ENCODE measurements at regions not wholly inside any gene's neighbourhood (a gene's known extent, or its start where the extent isn't known, plus 50 kb on each side); places are given as distances from the start of the nearest gene placed in this dataset.

DNA sequence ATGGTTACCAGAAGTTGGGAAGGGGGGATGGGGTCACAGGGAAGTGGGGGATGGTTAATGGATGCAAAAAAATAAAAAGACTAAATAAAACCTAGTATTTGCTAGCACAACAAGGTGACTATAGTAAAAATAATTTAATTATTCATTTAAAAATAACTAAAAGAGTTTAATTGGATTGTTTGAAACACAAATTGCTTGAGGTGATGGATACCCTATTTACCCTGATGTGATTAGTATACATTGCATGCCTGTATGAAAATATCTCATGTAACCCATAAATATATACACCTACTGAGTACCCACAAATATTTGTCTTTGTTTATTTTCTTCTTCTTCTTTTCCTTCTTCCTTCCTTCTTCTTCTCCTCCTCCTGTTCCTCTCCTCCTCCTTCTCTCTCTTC is 57.8 kb upstream of the MACF1 start:
- TF ChIP-seq EP300 (IDR thresholded peaks at IDR 0.05) (no peak), POLR2A (IDR thresholded peaks at IDR 0.05) (no peak), POLR2AphosphoS5 (IDR thresholded peaks at IDR 0.05) (no peak)
- TF ChIP-seq, protein P1, sequence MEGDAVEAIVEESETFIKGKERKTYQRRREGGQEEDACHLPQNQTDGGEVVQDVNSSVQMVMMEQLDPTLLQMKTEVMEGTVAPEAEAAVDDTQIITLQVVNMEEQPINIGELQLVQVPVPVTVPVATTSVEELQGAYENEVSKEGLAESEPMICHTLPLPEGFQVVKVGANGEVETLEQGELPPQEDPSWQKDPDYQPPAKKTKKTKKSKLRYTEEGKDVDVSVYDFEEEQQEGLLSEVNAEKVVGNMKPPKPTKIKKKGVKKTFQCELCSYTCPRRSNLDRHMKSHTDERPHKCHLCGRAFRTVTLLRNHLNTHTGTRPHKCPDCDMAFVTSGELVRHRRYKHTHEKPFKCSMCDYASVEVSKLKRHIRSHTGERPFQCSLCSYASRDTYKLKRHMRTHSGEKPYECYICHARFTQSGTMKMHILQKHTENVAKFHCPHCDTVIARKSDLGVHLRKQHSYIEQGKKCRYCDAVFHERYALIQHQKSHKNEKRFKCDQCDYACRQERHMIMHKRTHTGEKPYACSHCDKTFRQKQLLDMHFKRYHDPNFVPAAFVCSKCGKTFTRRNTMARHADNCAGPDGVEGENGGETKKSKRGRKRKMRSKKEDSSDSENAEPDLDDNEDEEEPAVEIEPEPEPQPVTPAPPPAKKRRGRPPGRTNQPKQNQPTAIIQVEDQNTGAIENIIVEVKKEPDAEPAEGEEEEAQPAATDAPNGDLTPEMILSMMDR (IDR thresholded peaks at IDR 0.05), result no peak

Measured in sigmoid colon (tissue), 4 donors.